Vagina (tissue), 2 donors: ENCODE measurements at regions not wholly inside any gene's neighbourhood (a gene's known extent, or its start where the extent isn't known, plus 50 kb on each side); places are given as distances from the start of the nearest gene placed in this dataset.

Source experiments
- CTCF ChIP-seq, 3 experiments: fragments of 450-650 bp in 2 of 3; fragments of 200-600 bp in 1 of 3; sonication (generic) in 1 of 3; IDR thresholded peaks; one replicate each; pipeline ENCODE4 v1.5.1; 2017 to 2019; ENCODE audit warnings: antibody characterized with exemption in 3 of 3, mild to moderate bottlenecking in 2 of 3, moderate library complexity in 2 of 3
- POLR2A ChIP-seq, 2 donors: fragments of 450-650 bp; IDR thresholded peaks; one replicate each; pipeline ENCODE4 v1.6.1; 2017; ENCODE audit warnings: antibody characterized with exemption in 2 of 2, mild to moderate bottlenecking in 2 of 2, moderate library complexity in 2 of 2
- POLR2AphosphoS5 ChIP-seq, 2 donors: sonication (generic); formaldehyde crosslinking; IDR thresholded peaks; one replicate each; pipeline ENCODE4 v1.9.0; 2017; ENCODE audit warnings: antibody characterized with exemption in 2 of 2, mild to moderate bottlenecking in 2 of 2, low read depth in 1 of 2; ENCODE audit not compliant: insufficient read depth in 1 of 2

- TF ChIP-seq CTCF (IDR thresholded peaks at IDR 0.05), result no peak
- no peak for TF ChIP-seq POLR2A (IDR thresholded peaks at IDR 0.05)
- no peak for TF ChIP-seq POLR2AphosphoS5 (IDR thresholded peaks at IDR 0.05; ENCODE audit: insufficient read depth in 1 of 2, low read depth in 1 of 2)
Measured at GRCh38 chr12:74286254-74286653, 251.4 kb upstream of the ATXN7L3B start.
